ENCODE measurements at regions not wholly inside any gene's neighbourhood (a gene's known extent, or its start where the extent isn't known, plus 50 kb on each side); places are given as distances from the start of the nearest gene placed in this dataset.

DNA sequence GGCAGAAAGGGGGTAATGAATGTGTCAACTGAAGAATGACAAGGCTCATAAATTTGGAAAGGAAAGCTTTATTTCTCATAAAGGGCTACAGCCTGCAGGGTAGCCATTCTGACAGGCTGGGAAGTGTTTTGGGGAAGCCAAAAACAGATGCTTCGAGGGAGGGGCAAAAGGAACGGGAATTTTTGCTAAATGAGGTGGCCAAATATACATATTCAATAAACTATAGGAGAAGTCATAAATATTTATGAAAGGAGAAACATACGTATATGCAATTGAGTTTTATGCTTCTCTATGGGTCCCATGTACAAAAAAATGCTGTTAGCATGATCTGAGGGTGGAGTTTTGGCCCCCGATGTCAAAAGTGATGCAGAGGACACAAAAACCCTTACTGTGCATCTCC is 180.7 kb downstream of the FNDC1 start:
- TF ChIP-seq, protein P1, sequence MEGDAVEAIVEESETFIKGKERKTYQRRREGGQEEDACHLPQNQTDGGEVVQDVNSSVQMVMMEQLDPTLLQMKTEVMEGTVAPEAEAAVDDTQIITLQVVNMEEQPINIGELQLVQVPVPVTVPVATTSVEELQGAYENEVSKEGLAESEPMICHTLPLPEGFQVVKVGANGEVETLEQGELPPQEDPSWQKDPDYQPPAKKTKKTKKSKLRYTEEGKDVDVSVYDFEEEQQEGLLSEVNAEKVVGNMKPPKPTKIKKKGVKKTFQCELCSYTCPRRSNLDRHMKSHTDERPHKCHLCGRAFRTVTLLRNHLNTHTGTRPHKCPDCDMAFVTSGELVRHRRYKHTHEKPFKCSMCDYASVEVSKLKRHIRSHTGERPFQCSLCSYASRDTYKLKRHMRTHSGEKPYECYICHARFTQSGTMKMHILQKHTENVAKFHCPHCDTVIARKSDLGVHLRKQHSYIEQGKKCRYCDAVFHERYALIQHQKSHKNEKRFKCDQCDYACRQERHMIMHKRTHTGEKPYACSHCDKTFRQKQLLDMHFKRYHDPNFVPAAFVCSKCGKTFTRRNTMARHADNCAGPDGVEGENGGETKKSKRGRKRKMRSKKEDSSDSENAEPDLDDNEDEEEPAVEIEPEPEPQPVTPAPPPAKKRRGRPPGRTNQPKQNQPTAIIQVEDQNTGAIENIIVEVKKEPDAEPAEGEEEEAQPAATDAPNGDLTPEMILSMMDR (IDR thresholded peaks at IDR 0.05), result no peak
- TF ChIP-seq POLR2A (IDR thresholded peaks at IDR 0.05), result no peak
